Astrocyte (in vitro differentiated cells and primary cell): ENCODE measurements at regions not wholly inside any gene's neighbourhood (a gene's known extent, or its start where the extent isn't known, plus 50 kb on each side); places are given as distances from the start of the nearest gene placed in this dataset.

Experiments used
- CTCF ChIP-seq: IDR thresholded peaks from 2 replicates; pipeline ENCODE4 v1.5.1; 2011; ENCODE audit warnings: low read depth, mild to moderate bottlenecking, inconsistent platforms, low read length, moderate library complexity; ENCODE audit not compliant: insufficient read depth
- EZH2 ChIP-seq: IDR thresholded peaks from 2 replicates; pipeline ENCODE4 v1.6.1; 2012; ENCODE audit warnings: mild to moderate bottlenecking, low read length, inconsistent platforms; ENCODE audit not compliant: insufficient read depth

DNA sequence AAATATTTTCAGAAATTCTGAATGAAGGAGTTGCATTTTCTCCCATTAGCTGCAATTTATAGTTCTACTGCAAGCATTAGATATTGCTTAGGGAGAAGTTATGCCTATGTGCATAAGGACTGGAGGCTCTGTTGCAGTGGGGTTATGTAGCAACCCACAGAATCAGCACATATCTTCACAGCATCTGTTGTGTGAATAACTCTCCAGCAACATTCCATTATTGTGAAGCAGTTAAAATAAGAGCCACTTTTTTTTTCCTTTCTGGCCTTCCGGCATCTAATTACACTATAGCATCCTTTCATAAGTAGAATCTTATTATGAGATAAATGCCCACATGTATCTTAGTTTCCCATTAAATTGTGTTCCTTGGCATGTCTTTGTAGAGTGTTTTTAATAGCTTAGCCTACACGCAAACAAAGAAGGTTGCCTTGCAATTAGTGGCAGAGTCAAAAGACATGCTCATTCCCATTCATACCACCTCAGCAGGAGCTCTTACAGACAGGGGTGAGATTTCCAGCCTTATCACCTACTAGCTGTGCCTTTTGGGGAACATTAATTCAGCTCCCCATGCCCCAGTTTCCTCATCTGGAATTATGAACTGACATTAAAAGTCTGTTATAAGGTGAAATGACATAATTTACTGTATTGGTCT is 596.0 kb upstream of the GOT2 start:
- TF ChIP-seq CTCF (no peak), EZH2 (no peak)
